ENCODE measurements at regions not wholly inside any gene's neighbourhood (a gene's known extent, or its start where the extent isn't known, plus 50 kb on each side); places are given as distances from the start of the nearest gene placed in this dataset.

DNA sequence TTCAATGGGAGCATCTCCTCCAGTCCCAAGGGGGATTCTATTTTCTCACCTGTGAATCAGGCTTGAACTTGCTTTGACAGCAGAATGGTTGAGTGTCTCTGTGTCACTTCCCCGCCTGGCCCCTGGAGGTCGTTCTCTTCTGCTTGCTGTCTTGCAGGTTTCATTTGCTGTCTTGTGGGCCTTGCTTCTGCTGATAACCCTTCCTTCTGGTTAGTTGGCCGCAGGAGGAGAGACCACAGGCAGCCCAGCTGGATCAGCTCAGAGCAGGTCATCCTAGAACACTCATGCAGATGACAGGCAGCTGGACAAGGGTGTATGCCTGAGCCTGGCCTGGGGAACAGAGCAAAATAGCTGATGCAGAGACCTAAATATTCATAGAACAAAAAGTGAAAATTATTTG, 344.2 kb upstream of the ADARB2 start:
- TF ChIP-seq POLR2A (IDR thresholded peaks at IDR 0.05) (no peak), POLR2AphosphoS5 (IDR thresholded peaks at IDR 0.05) (no peak)
- TF ChIP-seq, protein P1, sequence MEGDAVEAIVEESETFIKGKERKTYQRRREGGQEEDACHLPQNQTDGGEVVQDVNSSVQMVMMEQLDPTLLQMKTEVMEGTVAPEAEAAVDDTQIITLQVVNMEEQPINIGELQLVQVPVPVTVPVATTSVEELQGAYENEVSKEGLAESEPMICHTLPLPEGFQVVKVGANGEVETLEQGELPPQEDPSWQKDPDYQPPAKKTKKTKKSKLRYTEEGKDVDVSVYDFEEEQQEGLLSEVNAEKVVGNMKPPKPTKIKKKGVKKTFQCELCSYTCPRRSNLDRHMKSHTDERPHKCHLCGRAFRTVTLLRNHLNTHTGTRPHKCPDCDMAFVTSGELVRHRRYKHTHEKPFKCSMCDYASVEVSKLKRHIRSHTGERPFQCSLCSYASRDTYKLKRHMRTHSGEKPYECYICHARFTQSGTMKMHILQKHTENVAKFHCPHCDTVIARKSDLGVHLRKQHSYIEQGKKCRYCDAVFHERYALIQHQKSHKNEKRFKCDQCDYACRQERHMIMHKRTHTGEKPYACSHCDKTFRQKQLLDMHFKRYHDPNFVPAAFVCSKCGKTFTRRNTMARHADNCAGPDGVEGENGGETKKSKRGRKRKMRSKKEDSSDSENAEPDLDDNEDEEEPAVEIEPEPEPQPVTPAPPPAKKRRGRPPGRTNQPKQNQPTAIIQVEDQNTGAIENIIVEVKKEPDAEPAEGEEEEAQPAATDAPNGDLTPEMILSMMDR (IDR thresholded peaks at IDR 0.05), result no peak
